Vagina (tissue), 2 donors: ENCODE measurements at regions not wholly inside any gene's neighbourhood (a gene's known extent, or its start where the extent isn't known, plus 50 kb on each side); places are given as distances from the start of the nearest gene placed in this dataset.

ENCODE experiments used
- POLR2A ChIP-seq, 2 donors: fragments of 450-650 bp; IDR thresholded peaks; one replicate each; pipeline ENCODE4 v1.6.1; 2017; ENCODE audit warnings: antibody characterized with exemption in 2 of 2, mild to moderate bottlenecking in 2 of 2, moderate library complexity in 2 of 2
- TF ChIP-seq, protein P1 (sequence below), 3 experiments: fragments of 450-650 bp in 2 of 3; fragments of 200-600 bp in 1 of 3; sonication (generic) in 1 of 3; IDR thresholded peaks; one replicate each; pipeline ENCODE4 v1.5.1; 2017 to 2019; ENCODE audit warnings: antibody characterized with exemption in 3 of 3, mild to moderate bottlenecking in 2 of 3, moderate library complexity in 2 of 3

GRCh38 chr18:57243624-57244179, 96.8 kb downstream of the BOD1L2 start:
- no peak for TF ChIP-seq POLR2A (IDR thresholded peaks at IDR 0.05)
- TF ChIP-seq, protein P1, sequence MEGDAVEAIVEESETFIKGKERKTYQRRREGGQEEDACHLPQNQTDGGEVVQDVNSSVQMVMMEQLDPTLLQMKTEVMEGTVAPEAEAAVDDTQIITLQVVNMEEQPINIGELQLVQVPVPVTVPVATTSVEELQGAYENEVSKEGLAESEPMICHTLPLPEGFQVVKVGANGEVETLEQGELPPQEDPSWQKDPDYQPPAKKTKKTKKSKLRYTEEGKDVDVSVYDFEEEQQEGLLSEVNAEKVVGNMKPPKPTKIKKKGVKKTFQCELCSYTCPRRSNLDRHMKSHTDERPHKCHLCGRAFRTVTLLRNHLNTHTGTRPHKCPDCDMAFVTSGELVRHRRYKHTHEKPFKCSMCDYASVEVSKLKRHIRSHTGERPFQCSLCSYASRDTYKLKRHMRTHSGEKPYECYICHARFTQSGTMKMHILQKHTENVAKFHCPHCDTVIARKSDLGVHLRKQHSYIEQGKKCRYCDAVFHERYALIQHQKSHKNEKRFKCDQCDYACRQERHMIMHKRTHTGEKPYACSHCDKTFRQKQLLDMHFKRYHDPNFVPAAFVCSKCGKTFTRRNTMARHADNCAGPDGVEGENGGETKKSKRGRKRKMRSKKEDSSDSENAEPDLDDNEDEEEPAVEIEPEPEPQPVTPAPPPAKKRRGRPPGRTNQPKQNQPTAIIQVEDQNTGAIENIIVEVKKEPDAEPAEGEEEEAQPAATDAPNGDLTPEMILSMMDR (IDR thresholded peaks at IDR 0.05), result no peak
